Testis (tissue), 2 donors: ENCODE measurements at regions not wholly inside any gene's neighbourhood (a gene's known extent, or its start where the extent isn't known, plus 50 kb on each side); places are given as distances from the start of the nearest gene placed in this dataset.

Experiments
- small RNA-seq, 2 donors: library from RNA; depleted of rRNA; stranded (forward); fragments of <200 nt; gene quantifications; one replicate each; pipeline ENCODE3, GENCODE V24; 2016

Small RNA genes lying in the stretch of these regions (small RNA-seq; reads per million reads assigned to genes)
- gene AC013412.1 = 0 reads per million in 2 donors
- 0 reads per million in 2 donors for gene SRIP3
